Motor neuron (in vitro differentiated cells): ENCODE measurements at regions not wholly inside any gene's neighbourhood (a gene's known extent, or its start where the extent isn't known, plus 50 kb on each side); places are given as distances from the start of the nearest gene placed in this dataset.
"Not testable (repeated sequence)": the region's sequence is repeated elsewhere in the genome, so short reads cannot be mapped to it uniquely, and the experiment has no call there.

Experiments used
- ATAC-seq, 8 experiments: fragments of 200-7000 bp; cut with Tn5 transposase; replicated peaks in 6 of 8; 2 replicates each; pipeline ENCODE4 v1.8.0; 2021; ENCODE audit warnings: mild to moderate bottlenecking in 8 of 8, moderate library complexity in 8 of 8
- H3K27ac ChIP-seq, 2 donors: fragments of 250-450 bp; sonication (Bioruptor Pico); 2 replicates each; pipeline ENCODE4 v1.9.0; 2021; ENCODE audit warnings: antibody characterized with exemption in 2 of 2, mild to moderate bottlenecking in 2 of 2, moderate library complexity in 1 of 2
- H3K4me1 ChIP-seq, 2 donors: fragments of 250-450 bp; sonication (Bioruptor Pico); replicated peaks in 1 of 2; 2 replicates each; pipeline ENCODE4 v1.6.1; 2021; ENCODE audit warnings: antibody characterized with exemption in 2 of 2, mild to moderate bottlenecking in 2 of 2, moderate library complexity in 1 of 2
- H3K4me3 ChIP-seq, 5 donors: fragments of 250-450 bp; sonication (Bioruptor Pico); 2 replicates each; pipeline ENCODE4 v1.9.0; 2021; ENCODE audit warnings: antibody characterized with exemption in 5 of 5, mild to moderate bottlenecking in 5 of 5, moderate library complexity in 4 of 5
- WGBS, 10 experiments: fragments of 450-650 bp; shearing (Covaris generic); methylation state at CpG; one replicate each; pipeline ENCODE4 v1.0.0; 2022; 5-methylcytosine and 5-hydroxymethylcytosine counted together
- in situ Hi-C, 9 experiments: fragments of 400-800 bp; cut with MboI; loops; one replicate each; pipeline ENCODE4 v1.15.0; 2021; ENCODE audit warnings: low sequenced_read_pairs in 9 of 9, low pct_unique_long_range_greater_than_20kb in 2 of 9; ENCODE audit not compliant: unreplicated experiment in 9 of 9

GRCh38 chr2:153532140-153532539 is 53.6 kb upstream of the RPRM start:
- WGBS, 10 experiments: 0 to 100% (median 61%) methylated on average over 1 to 3 of the region's 3 CpGs; no CpG with 5 or more reads in 4 of the 10 experiments
- peak in 3 of 8 experiments; percentile 73 to 94 (median 92) for ATAC-seq
- Histone ChIP-seq H3K27ac (no peak overlapping the region), H3K4me3 (no peak overlapping the region), H3K4me1 (no peaks in the 10 kb centered on the region)
- in situ Hi-C loops: no loop called here

- H3K4me3 ChIP-seq, H3K27ac ChIP-seq, ATAC-seq, H3K4me1 ChIP-seq, in situ Hi-C loops: not testable (repeated sequence)
- 45 to 100% (median 94%) methylated on average over 2 to 4 of the region's 4 CpGs; no CpG with 5 or more reads in 1 of the 10 experiments for WGBS, 10 experiments
These were observed 55.2 kb upstream of the RPRM start for GRCh38 chr2:153533803-153534202.

- ATAC-seq, H3K27ac ChIP-seq, H3K4me1 ChIP-seq, in situ Hi-C loops, H3K4me3 ChIP-seq: not testable (repeated sequence)
- WGBS, 10 experiments: 0 to 86% (median 68%) methylated on average over 1 to 2 of the region's 7 CpGs; no CpG with 5 or more reads in 4 of the 10 experiments
These were observed 56.0 kb upstream of the RPRM start for GRCh38 chr2:153534590-153534989.

GRCh38 chr2:153536115-153536514 is 57.6 kb upstream of the RPRM start:
- no peak overlapping the region for H3K27ac ChIP-seq
- H3K4me3 ChIP-seq: no peak overlapping the region
- no peaks in the 10 kb centered on the region for H3K4me1 ChIP-seq
- in situ Hi-C loops: no loop called here
- ATAC-seq: peak in 2 of 8 experiments; percentile 36 to 71

- ATAC-seq, H3K4me1 ChIP-seq, in situ Hi-C loops, H3K4me3 ChIP-seq, H3K27ac ChIP-seq: not testable (repeated sequence)
- WGBS, 10 experiments: 100% methylated on average over 1 of the region's 1 CpG; no CpG with 5 or more reads in 9 of the 10 experiments
These were observed 59.5 kb upstream of the RPRM start for GRCh38 chr2:153538102-153538501.

GRCh38 chr2:153543635-153544071 is 65.1 kb upstream of the RPRM start:
- WGBS, 10 experiments: 0 to 35% (median 29%) methylated on average over 1 to 5 of the region's 5 CpGs; no CpG with 5 or more reads in 4 of the 10 experiments
- no peak overlapping the region for H3K4me3 ChIP-seq
- in situ Hi-C loops: no loop called here
- ATAC-seq: peak; percentile 56 to 100 (median 92)
- H3K27ac ChIP-seq: no peak overlapping the region
- peaks cover 0 to 11% of the 10 kb centered on the region in 2 donors for H3K4me1 ChIP-seq

GRCh38 chr2:153546358-153546757 is 67.8 kb upstream of the RPRM start:
- WGBS, 10 experiments: 11 to 100% (median 100%) methylated on average over 1 to 2 of the region's 2 CpGs; no CpG with 5 or more reads in 3 of the 10 experiments
- H3K4me1 ChIP-seq: peaks cover 0 to 11% of the 10 kb centered on the region in 2 donors
- no peak overlapping the region for H3K27ac ChIP-seq
- in situ Hi-C loops: no loop called here
- no peak for ATAC-seq
- H3K4me3 ChIP-seq: no peak overlapping the region

GRCh38 chr2:153548536-153548935 is 70.0 kb upstream of the RPRM start:
- peaks cover 0 to 6% of the 10 kb centered on the region in 2 donors for H3K4me1 ChIP-seq
- no peak overlapping the region for H3K27ac ChIP-seq
- 14 to 100% (median 83%) methylated on average over 1 to 2 of the region's 2 CpGs; no CpG with 5 or more reads in 3 of the 10 experiments for WGBS, 10 experiments
- in situ Hi-C loops: no loop called here
- ATAC-seq: no peak
- no peak overlapping the region for H3K4me3 ChIP-seq

- no peak overlapping the region for H3K4me3 ChIP-seq
- H3K27ac ChIP-seq: no peak overlapping the region
- WGBS, 10 experiments: 17 to 100% (median 59%) methylated on average over 1 of the region's 1 CpG
- in situ Hi-C loops: no loop called here
- no peak for ATAC-seq
- no peaks in the 10 kb centered on the region for H3K4me1 ChIP-seq
These were observed 73.1 kb upstream of the RPRM start for GRCh38 chr2:153551698-153552097.

- Histone ChIP-seq H3K4me1 (peaks cover 0 to 20% of the 10 kb centered on the region in 2 donors), H3K27ac (no peak overlapping the region), H3K4me3 (no peak overlapping the region)
- WGBS, 10 experiments: 14 to 100% (median 79%) methylated on average over 1 to 3 of the region's 3 CpGs; no CpG with 5 or more reads in 1 of the 10 experiments
- in situ Hi-C loops: no loop called here
- ATAC-seq: peak in 7 of 8 experiments; percentile 17 to 94 (median 47)
These were observed 78.6 kb upstream of the RPRM start for GRCh38 chr2:153557211-153557610.

- ATAC-seq: no peak
- H3K27ac ChIP-seq: peak overlapping the region in 1 of 2 donors; percentile 4
- WGBS, 10 experiments: 8 to 100% (median 54%) methylated on average over 1 to 2 of the region's 2 CpGs; no CpG with 5 or more reads in 4 of the 10 experiments
- no peak overlapping the region for H3K4me3 ChIP-seq
- in situ Hi-C loops: no loop called here
- H3K4me1 ChIP-seq: peaks cover 0 to 20% of the 10 kb centered on the region in 2 donors
These were observed 79.2 kb upstream of the RPRM start for GRCh38 chr2:153557714-153558113.

- peaks cover 0 to 20% of the 10 kb centered on the region in 2 donors for H3K4me1 ChIP-seq
- WGBS, 10 experiments: 10 to 83% (median 40%) methylated on average over 1 to 2 of the region's 2 CpGs; no CpG with 5 or more reads in 4 of the 10 experiments
- H3K27ac ChIP-seq: peak overlapping the region in 1 of 2 donors; percentile 4
- peak in 4 of 8 experiments; percentile 22 to 64 (median 58) for ATAC-seq
- in situ Hi-C loops: no loop called here
- H3K4me3 ChIP-seq: no peak overlapping the region
These were observed 79.7 kb upstream of the RPRM start for GRCh38 chr2:153558247-153558646.

GRCh38 chr2:153567367-153567766 is 88.8 kb upstream of the RPRM start:
- H3K4me1 ChIP-seq: no peaks in the 10 kb centered on the region
- WGBS, 10 experiments: 0 to 97% (median 74%) methylated on average over 1 to 3 of the region's 3 CpGs; no CpG with 5 or more reads in 1 of the 10 experiments
- in situ Hi-C loops: no loop called here

GRCh38 chr2:153568105-153568504 is 89.5 kb upstream of the RPRM start:
- in situ Hi-C loops: no loop called here
- no peak overlapping the region for H3K4me3 ChIP-seq
- no peak overlapping the region for H3K27ac ChIP-seq
- WGBS, 10 experiments: 31 to 92% (median 69%) methylated on average over 1 to 3 of the region's 3 CpGs; no CpG with 5 or more reads in 2 of the 10 experiments
- no peaks in the 10 kb centered on the region for H3K4me1 ChIP-seq
- no peak for ATAC-seq

More at GRCh38 chr2:153567367-153567766, 88.8 kb upstream of the RPRM start:
- Histone ChIP-seq H3K27ac (no peak overlapping the region), H3K4me3 (no peak overlapping the region)
- no peak for ATAC-seq
